HepG2 (cell line): ENCODE measurements at regions not wholly inside any gene's neighbourhood (a gene's known extent, or its start where the extent isn't known, plus 50 kb on each side); places are given as distances from the start of the nearest gene placed in this dataset.

Source experiments
- BCL6 ChIP-seq: IDR thresholded peaks from 2 replicates; pipeline ENCODE4 v1.6.1; 2016; ENCODE audit warnings: missing genetic modification reagents, missing compliant biosample characterization
- ELF1 ChIP-seq: sonication (generic); formaldehyde crosslinking; IDR thresholded peaks from 2 replicates; pipeline ENCODE4 v1.4.0; 2020; ENCODE audit warnings: missing genetic modification reagents
- EZH2 ChIP-seq: conservative IDR thresholded peaks from 2 replicates; pipeline ENCODE4 v1.6.1; 2012; ENCODE audit warnings: mild to moderate bottlenecking, low read depth, low read length, moderate library complexity
- HOXA5 ChIP-seq: sonication (generic); formaldehyde crosslinking; IDR thresholded peaks from 2 replicates; pipeline ENCODE4 v1.4.0; 2020; ENCODE audit warnings: missing genetic modification reagents
- KMT2B ChIP-seq: IDR thresholded peaks from 2 replicates; pipeline ENCODE4 v1.6.1; 2016; ENCODE audit warnings: missing genetic modification reagents, missing compliant biosample characterization
- MAFK ChIP-seq, 2 experiments: IDR thresholded peaks in 1 of 2; conservative IDR thresholded peaks in 1 of 2; 2 replicates each; pipeline ENCODE4 v1.6.1; 2011; ENCODE audit warnings: improper control_type of control experiment in 2 of 2, low read length in 2 of 2
- MYC ChIP-seq: sonication (generic); formaldehyde crosslinking; IDR thresholded peaks from 2 replicates; pipeline ENCODE4 v1.9.0; 2021; ENCODE audit warnings: missing genetic modification reagents, borderline replicate concordance
- NFIC ChIP-seq: IDR thresholded peaks from 2 replicates; pipeline ENCODE4 v1.6.1; 2012; ENCODE audit warnings: mild to moderate bottlenecking, low read length, inconsistent platforms
- PHF20 ChIP-seq: sonication (generic); formaldehyde crosslinking; IDR thresholded peaks from 2 replicates; pipeline ENCODE4 v1.5.0; 2020; ENCODE audit warnings: mild to moderate bottlenecking, missing genetic modification reagents
- TCF7 ChIP-seq: sonication (generic); IDR thresholded peaks from 2 replicates; pipeline ENCODE4 v1.6.1; 2016; ENCODE audit warnings: antibody characterized with exemption, low read depth
- ZKSCAN1 ChIP-seq: fragments of 150-350 bp; IDR thresholded peaks from 2 replicates; pipeline ENCODE4 v1.6.1; 2014; ENCODE audit warnings: low read length
- ZNF383 ChIP-seq: sonication (generic); formaldehyde crosslinking; IDR thresholded peaks from 2 replicates; pipeline ENCODE4 v1.4.0; 2020; ENCODE audit warnings: missing genetic modification reagents, mild to moderate bottlenecking, borderline replicate concordance
- ZNF564 ChIP-seq: sonication (generic); formaldehyde crosslinking; IDR thresholded peaks from 2 replicates; pipeline ENCODE4 v1.8.1; 2023; ENCODE audit warnings: mild to moderate bottlenecking, missing genetic modification reagents
- TF ChIP-seq, protein P1 (sequence below): sonication (generic); formaldehyde crosslinking; IDR thresholded peaks from 2 replicates; pipeline ENCODE4 v1.4.0; 2020; ENCODE audit warnings: mild to moderate bottlenecking, missing genetic modification reagents

DNA sequence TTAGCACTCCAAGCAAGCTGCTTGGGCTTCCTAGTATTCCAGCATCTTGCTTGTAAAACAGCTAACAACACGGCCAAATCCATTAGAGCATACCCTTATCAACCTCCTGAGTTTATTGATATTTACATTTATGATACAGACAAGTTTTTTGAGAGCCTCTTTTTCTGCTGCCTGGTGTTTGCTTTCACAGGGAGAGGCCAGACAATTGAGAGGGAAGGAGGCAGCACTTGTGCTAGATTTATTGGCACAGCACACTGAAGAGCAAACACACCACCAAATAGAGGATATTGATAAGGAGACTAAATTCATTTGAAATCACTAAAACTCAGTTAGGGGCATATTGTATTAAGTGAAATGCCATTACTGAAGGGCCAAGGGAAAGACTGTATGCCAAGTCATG lies 1142.3 kb upstream of the FANCL start:
- TF ChIP-seq TCF7, result no peak
- no peak for TF ChIP-seq MAFK (conservative IDR thresholded peaks at IDR 0.05 in 1 of 2, IDR thresholded peaks at IDR 0.05 in 1 of 2; ENCODE audit: low read length in 2 of 2)
- TF ChIP-seq EZH2, result no peak
- TF ChIP-seq ZKSCAN1, result no peak
- TF ChIP-seq BCL6 (CRISPR knock-in tag), result no peak
- TF ChIP-seq ZNF383, result no peak
- no peak for TF ChIP-seq ZNF564 (CRISPR knock-in tag)
- TF ChIP-seq PHF20 (CRISPR knock-in tag), result no peak
- no peak for TF ChIP-seq KMT2B (CRISPR knock-in tag)
- TF ChIP-seq MYC, result no peak
- TF ChIP-seq, protein P1, sequence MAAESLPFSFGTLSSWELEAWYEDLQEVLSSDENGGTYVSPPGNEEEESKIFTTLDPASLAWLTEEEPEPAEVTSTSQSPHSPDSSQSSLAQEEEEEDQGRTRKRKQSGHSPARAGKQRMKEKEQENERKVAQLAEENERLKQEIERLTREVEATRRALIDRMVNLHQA (CRISPR knock-in tag), result no peak
- TF ChIP-seq ELF1 (CRISPR knock-in tag), result no peak
- TF ChIP-seq NFIC, result no peak
- TF ChIP-seq HOXA5 (CRISPR knock-in tag), result no peak
